RPMI8226 (cell line): ENCODE measurements at regions not wholly inside any gene's neighbourhood (a gene's known extent, or its start where the extent isn't known, plus 50 kb on each side); places are given as distances from the start of the nearest gene placed in this dataset.

ENCODE experiments used
- DNase-seq: peaks from one replicate; pipeline ENCODE4 v3.0.0-alpha.2; 2015

DNA sequence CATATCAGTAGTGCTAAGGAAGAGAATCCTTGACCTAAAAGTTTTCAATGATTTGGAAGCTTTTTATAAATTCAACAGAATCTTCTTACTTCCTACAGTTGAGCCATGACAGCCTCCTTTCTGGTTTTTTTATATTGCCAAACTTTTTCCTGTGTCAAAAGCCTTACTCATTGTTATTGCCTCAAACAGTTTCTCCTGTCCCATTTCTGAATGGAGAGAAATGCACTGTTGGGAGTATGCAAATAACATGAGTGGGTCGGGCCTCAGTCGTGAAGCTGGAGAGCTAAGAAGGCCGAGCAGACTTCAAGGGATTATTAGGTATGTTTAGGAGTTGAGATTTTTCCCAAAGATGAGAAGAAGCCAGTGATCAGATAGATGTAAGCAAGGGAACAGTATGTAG lies 766.4 kb upstream of the KLHL1 start:
- DNase-seq: no peak

DNA sequence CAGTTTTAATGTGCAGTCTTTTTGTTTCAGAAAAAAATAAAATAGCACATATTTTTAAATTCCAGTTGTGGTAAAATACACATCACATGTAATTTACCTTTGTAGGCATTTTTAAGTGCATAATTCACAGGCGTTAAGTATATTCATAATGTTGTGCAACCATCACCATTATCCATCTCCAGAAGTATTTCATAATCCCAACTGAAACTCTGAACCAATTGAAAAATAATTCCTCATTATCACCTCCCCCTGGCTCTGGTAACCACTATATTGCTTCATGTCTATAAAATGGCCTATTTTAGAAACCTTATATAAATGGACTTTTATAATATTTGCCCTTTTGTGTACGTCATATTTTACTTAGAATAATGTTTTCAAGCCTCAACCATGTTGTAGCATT lies 756.5 kb upstream of the KLHL1 start:
- DNase-seq: no peak

DNA sequence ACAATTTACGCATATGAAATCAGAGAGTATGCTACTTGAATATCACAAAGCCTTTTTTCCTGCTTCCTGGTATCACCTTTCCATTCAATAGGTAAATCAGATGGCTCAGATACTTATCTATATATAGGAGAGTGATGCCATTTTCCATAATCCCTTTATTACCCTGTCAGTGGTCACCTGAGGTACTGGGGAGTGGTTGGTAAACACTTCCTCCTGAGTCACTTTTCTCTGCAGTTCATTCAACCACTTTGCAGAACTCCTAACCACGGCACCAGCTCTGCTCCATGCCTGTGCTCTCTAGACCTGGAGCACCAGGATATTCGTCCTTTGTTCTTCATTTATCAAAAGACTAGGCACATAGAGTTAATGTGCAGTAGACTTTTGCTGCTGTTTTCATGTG lies 748.5 kb upstream of the KLHL1 start:
- DNase-seq: no peak

DNA sequence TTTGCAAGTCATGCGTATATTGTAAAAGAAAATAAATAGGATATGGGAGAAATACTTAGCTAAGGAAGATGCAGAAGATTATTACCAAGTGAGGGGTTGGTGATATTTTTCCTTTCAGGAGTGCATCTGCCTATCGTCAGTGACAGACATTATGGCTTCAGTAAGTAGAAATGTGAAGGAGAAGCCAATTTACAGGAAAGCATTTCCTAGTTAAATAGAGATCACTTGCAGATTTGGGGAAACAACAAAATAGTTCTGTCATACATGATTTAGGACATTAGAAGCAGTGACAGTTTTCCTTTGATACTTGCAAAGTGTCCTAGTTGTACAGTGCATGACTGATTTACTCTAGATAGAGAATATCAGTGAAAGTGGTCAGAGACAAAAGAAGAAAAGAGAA lies 747.8 kb upstream of the KLHL1 start:
- no peak for DNase-seq

DNA sequence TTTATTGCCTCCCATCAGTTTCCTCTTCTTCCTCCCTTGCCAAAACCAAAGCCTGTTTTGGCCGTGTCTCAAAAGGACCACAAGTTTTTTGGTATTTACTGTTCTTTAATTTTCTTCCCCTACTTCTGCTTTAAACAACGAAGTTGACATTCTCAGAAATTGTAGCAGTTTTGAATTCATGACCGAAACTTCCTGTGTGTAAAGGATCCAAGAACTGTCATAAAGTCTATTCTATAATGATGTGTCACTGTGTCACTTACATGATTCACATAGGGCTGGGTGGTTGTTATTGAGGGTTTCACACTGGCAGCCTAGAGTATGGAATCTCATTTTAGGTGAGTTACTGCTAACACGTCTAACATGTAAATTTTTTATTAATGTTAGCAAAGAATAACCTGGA lies 741.0 kb upstream of the KLHL1 start:
- no peak for DNase-seq

DNA sequence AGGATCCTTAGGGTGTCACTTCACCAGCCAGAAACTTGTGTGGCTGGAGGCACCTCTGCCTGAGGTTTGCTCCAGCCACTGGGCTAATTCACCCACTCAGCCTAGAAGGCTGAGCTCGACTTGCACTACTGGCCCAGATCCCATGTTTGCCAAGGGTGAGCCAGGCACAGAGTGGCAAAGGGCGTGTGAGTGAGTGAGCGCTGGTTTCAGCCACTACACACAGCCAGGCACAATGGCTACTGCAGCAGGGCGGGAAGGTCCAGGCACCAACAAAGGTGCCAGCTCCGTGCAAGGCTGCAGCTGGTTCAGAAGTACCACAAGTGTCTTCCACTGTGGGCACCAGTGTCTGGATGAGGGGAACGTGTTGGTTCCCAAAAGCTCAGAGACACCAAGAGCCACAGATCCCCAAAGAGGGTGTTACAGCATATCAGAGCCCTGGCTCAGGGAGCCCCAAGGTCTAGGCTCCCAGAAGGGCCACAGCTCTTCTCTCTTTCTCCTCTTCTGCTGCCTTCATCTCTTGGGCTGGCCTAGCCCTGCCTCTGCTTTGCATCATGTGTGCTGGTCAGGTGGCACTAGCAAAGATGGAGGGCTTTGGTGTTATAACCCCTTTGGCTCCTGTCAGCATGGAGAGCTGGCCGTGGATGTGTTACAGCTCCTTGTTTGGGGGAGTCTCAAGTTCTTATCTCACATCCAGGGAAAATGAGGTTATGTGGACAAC lies 736.3 kb upstream of the KLHL1 start:
- no peak for DNase-seq

DNA sequence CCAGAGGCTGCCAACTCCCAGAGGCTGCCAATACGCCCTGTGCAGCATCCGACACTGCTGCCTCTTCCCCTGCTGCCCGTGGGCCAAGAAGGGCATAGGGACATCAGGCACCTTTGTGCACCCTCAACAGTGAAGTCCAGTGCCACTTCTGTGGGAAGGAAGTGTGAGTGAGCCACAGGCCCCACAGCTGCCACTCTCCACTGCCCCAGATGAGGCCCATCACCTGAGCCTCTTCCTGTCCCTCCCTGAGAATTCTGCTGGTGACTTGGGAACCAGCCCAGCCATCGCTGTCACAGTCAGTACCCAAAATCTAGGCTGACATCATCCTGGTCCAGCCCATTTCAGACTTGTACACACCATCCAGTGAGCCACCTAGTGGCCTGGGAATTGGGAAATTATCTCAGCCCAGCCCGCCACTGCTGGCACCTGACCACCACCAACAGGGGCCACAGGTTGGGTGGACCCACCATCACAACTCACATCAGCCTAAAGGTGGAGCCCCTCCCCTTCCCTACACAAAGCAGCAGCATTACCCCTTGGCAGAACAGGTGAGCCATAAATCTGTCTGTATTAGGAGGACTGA lies 733.9 kb upstream of the KLHL1 start:
- no peak for DNase-seq

DNA sequence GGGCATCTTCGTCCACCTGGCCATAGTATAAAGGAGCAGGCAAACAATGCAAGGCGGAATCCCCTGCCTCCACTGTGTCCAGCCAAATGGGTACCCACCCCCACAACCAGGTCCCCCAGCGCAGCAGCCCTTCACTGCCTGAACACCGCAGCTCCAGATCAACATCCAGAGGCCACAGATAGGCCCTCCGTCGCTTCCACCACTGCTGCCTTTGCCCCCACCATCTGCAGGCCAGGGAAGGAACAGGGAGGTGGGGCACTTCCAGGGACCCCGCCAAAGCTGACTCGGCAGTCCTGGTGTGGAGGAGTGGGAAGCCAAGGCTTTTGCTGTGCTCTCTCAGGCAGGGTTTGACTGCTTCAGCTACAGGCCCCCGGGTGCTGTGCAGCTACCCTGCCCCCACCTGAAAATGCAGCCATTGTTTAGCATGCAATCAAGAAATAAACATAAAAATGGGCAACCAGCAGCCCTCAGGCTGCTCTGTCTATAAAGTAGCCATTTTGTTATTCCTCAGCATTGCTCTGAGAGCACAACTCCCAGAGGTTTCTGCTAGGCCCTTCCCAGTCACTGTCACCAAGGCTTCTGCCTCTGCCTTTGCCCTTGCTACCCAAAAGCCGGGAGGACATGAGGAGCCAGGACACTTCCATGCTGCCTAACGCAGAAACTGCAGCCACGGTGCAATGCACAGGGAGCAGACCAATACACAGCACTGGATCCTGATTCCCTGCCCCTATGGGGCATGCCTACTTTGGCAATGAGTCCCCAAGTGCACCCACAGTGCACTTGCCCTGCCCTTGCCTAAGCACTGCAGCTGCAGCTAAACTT lies 733.2 kb upstream of the KLHL1 start:
- no peak for DNase-seq

DNA sequence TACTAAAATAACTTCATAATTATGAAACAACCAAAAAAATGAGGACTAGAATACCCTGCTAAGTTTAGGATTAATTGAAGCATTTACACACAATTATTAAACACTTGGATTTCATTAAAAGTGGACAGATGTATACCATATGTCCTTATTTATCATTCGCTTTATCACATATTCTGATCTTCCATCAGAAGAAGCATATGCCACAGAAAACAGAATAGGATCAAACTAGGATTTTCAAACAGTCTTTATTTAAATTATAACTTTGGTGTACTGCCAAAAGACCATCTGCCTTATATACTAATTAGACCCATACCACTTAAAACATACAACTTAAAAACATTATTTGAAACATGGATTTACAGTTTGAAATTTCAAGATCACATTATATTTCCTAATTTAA lies 727.1 kb upstream of the KLHL1 start:
- DNase-seq: no peak

DNA sequence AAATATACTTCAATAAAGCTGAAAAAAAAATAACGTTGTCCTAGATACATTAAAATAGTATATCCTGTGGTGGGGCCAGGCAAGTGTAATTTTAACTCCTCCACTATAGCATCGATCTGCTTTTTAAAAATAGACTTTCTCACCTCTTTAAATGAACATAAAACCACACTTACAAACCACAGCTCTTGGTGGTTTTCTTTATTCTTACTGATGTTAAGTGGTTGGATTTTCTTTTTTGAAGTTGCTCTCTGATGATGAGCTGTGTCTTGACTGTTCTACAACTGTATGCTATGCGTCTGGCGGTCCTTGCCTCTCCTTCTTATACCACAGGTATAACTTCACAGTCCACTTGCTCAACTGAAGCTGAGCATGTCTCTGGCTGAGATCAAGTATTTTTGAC lies 721.5 kb upstream of the KLHL1 start:
- DNase-seq: no peak

DNA sequence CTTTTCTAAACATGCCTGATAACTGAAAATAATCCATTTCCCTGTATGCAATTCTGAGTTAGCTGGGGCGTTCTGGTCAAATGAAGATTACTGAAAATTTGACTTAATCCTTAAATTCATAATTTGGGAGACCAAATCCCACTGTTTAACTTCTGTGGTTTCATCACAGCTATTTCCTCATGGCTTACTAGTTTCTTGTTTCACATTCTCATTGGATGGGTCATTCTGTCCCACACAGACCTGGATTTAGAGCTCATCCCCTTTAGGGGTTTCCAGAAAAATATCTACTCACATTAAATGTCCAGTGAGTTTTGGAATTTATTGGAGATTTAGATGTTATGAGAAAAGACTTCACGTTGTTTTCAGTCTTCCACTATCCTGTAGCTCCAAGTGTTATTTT lies 709.3 kb upstream of the KLHL1 start:
- DNase-seq: no peak

DNA sequence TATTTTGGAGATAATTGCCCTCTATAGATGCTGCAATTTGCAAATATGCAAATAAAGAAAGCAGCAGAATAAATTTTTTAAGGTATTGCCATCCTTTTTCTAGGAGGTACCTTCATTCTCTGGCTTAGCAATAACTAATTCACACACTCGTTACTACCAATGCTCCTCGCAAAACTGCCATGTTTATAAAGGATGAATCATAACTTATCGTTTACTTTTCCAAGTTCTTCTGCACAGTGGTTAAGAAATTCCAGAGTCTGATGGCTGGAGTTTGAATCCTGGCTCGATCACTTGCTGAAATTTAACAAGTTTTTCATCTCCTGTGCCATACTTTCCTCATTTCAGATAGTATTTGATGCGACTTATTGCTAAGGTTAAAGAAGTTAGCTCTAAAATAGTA lies 708.6 kb upstream of the KLHL1 start:
- no peak for DNase-seq

DNA sequence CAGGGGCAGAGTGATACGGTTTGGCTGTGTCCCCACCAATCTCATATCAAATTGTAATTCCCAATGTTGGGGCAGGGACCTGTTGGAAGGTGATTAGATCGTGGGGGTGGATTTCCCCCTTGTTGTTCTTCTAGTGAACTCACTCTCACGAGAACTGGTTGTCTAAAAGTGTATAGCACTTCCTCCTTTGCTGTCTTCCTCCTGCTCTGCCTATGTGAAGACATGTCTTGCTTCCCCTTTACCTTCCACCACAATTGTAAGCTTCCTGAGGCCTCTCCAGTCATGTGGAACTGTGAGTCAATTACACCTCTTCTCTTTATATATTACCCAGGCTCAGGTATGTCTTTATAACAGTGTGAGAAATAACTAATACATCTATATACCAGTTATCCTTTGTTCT lies 706.4 kb upstream of the KLHL1 start:
- no peak for DNase-seq

DNA sequence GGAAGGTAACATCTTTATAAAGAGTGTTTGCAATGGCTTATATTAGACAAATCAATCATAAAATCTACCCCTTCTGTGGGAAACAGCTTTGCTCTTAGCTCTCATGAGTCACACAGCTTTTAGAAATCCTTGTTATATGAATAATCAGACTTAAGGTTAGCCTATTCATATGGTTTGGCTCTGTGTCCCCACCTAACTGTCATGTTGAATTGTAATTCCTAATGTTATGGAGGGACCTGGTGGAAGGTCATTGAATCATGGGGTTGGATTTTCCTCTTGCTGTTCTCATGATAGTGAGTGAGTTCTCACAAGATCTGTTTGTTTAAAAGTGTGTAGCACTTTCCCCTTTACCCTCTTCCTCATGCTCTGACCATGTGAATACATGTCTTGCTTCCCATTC lies 704.2 kb upstream of the KLHL1 start:
- no peak for DNase-seq

DNA sequence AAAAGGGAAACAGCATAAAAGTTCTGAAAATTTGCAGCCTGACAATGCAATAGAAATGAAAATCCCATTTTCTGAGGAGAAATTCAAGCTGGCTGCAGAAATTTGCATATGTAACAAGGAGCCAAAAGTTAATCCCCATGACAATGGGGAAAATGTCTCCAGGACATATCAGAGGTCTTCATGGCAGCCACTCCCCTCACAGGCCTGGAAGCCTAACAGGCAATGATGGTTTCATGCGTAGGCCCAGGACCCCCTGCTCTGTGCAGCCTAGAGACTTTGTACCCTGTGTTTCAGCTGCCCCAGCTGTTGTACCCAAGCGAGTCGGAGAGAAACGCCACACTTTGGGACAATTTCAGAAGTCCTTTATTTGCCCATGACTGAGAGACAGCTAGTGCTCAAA lies 701.3 kb upstream of the KLHL1 start:
- no peak for DNase-seq

DNA sequence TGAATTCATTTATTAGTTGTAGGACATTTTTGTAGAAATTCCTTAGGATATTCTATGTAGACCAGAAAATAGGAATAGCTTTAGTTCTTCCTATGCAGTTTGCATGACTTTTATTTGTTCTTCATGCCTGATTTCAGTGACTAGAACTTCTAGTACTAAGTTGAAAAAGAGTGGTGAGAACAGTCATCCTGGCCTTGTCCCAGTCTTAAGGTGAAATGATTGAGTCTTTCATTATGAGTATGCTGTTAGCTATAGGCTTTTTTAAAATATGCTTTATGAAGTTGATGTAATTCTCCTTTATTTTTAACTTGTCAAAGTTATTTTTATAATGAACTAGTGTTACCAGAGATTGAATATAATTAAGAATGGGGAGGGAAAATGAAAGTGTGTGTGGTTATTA lies 690.1 kb upstream of the KLHL1 start:
- DNase-seq: no peak

DNA sequence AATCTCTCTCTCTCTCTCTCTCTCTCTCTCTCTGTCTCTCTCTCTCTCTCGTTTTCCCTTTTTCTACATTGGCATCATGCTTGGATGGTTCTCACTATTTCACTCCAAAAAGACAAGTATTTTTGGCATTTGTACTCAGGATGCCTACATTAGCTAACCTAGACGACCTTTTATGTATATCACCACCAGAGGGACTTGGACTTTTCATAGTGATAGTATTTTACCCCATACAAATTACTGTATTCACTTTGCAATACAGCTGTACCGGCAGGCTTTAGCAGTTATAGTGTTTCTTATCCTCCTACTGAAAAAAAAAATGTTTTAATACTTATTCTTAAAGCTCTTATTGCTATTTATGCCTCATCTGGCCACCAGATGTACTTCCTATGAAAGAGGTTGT lies 687.2 kb upstream of the KLHL1 start:
- no peak for DNase-seq

DNA sequence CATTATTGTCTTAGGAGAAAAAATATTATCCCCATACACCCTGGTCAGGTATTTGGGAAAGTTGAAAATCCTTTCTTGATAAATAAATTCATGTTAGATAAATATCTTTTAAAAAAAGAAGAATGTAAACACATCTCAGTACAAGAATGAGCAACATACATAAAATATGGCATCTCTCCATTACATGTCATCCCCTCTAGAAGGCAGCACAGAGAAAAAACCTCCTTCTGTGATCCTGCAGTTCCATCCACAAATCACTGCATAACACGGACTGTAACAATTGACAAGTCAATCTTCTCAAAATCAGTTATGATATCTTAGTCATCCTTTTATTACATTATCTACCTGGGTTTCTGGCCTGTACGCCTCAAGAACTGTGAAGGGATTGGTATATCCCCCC lies 683.9 kb upstream of the KLHL1 start:
- DNase-seq: no peak

DNA sequence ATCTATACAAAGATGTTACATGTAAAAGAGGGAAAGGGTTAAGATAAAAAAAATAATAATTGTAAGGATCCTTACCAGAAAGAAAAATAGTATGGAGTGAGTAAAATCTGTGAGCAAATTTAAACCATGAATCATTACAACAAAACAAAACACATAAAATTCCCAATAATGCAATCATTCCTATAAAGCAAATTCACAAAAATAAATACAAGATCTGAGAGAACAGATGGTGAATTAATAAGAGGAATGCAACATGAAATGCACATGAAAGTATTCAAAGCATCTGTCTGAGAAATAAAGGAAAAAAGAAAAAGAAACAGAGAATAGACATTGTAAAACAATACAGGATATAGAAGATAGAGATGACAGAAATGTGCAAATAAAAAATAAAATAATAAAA lies 681.5 kb upstream of the KLHL1 start:
- no peak for DNase-seq

DNA sequence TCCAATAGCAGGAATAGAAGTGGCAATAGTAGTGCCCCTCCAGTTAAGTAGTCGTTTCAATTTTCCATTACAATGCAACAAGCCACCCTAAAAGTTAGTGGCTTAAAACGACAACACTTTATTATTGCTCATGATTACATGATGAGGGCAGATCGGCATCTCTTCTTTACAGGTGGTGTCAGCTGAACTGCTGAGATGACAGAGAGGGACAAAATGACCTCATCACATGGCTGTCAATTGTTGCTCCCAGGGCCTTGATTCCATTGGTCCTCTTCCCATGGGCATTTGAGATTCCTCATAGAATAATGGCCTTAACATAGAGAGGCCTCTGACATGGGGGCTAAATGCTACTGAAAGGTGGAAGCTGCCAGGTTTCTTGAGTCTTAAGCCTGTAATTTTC lies 679.8 kb upstream of the KLHL1 start:
- no peak for DNase-seq

DNA sequence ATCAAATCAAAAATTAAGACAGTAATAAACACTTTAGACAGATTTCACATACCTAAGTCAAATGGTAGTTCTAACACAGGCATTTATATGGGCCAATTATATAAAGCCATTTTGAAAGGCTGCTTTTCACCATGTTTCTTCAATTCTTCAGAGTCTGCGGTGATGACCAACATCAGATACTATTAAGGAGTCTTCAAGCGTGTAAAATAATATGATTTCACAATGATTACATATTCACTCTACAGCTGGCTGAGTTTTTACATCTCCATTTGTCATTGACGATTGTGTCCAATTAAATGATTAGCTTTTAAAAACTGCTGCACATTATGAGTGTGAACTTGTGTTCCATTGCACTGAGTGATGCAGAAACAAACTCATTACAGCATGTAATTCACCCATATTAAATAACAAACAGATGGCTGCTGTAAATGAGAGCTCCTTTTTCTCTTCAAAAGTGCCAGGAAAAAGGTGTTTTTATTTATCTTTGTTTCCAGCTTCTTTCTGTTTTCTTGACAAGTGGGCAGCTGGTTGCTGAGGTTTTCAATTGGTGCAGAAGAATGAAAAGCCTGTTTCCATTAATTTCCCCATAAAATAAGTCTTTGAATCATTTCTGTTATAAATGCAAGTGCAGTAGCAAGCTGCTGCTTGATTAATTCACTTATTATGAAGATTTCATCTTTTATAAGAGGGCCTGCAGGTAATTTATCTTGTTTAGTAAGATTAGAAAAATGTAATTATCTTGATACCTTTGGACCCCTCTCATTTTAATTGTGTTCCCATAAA lies 676.1 kb upstream of the KLHL1 start:
- no peak for DNase-seq

DNA sequence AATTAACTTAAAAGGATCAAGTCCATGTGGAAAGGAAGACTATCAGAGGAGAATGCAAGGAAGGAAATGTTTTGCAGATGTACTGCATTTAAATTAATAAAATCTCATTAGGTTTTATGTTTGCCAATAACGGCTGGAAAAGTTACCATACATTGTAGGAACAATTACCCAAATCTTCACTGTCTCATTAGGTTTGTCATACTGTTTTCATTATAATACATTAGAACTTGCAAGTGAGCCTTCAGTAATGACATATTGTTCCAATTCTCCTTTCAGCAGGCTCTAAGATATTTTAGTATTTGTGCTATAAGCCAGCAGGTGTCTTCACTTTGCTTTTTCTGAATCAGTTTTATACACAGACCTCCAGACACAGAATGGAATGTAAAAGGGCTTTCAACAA lies 661.6 kb upstream of the KLHL1 start:
- DNase-seq: no peak

DNA sequence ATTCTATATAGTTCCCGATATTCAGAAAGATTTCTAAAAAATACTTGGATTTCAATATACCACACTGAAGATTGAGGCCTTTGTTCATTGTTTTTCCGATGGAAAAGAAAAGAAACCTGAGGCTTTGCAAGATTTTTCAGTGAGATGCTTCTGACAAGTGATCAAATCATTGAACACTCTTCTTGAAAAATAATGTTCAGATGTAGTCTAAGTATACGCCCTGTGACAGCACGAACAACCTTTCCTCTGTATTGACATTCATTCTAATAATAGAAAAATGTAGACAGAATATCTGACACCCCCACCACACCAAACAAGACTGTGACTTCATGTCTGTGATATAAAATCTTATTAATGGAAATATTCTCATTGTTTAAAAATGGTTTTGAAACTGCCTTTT lies 650.7 kb upstream of the KLHL1 start:
- DNase-seq: no peak

DNA sequence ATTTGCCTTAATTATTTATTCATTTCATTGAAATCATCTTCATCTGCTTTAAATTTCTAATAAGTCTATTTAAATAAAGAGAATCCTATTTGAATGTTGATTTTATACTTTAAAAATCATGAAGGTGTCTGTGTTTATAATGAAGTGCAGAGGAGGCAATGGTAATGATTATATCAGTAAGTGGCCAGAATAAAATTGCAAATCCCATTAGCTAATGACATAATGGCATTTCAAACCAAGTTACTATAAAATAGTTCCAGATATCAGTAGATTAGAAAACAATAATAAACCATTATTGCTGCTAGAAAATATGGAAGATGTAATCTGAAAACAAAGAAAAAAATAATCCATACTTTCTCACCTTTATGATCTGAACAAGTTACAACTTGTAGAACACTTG lies 647.8 kb upstream of the KLHL1 start:
- DNase-seq: no peak
